ENCODE measurements at regions not wholly inside any gene's neighbourhood (a gene's known extent, or its start where the extent isn't known, plus 50 kb on each side); places are given as distances from the start of the nearest gene placed in this dataset.

DNA sequence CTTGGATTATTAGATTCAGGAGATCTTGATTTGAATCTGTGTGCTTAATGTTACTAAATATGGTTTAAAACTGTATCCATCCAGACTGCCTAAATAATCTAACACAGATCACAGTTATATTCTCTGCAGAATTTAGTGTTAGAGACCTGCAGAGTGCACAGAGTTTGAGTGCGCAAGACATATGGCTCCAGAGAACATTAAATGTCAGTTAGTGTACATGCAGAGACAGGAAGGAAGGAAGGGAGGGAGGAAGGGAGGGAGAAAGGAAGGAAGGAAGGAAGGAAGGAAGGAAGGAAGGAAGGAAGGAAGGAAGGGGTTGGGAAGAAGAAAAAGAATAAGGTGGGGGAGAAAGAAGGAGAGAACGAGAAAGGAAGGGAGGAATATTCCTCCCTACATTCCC, 210.0 kb upstream of the COX7C start:
- TF ChIP-seq, protein P1, sequence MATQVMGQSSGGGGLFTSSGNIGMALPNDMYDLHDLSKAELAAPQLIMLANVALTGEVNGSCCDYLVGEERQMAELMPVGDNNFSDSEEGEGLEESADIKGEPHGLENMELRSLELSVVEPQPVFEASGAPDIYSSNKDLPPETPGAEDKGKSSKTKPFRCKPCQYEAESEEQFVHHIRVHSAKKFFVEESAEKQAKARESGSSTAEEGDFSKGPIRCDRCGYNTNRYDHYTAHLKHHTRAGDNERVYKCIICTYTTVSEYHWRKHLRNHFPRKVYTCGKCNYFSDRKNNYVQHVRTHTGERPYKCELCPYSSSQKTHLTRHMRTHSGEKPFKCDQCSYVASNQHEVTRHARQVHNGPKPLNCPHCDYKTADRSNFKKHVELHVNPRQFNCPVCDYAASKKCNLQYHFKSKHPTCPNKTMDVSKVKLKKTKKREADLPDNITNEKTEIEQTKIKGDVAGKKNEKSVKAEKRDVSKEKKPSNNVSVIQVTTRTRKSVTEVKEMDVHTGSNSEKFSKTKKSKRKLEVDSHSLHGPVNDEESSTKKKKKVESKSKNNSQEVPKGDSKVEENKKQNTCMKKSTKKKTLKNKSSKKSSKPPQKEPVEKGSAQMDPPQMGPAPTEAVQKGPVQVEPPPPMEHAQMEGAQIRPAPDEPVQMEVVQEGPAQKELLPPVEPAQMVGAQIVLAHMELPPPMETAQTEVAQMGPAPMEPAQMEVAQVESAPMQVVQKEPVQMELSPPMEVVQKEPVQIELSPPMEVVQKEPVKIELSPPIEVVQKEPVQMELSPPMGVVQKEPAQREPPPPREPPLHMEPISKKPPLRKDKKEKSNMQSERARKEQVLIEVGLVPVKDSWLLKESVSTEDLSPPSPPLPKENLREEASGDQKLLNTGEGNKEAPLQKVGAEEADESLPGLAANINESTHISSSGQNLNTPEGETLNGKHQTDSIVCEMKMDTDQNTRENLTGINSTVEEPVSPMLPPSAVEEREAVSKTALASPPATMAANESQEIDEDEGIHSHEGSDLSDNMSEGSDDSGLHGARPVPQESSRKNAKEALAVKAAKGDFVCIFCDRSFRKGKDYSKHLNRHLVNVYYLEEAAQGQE (IDR thresholded peaks at IDR 0.05; ENCODE audit: borderline replicate concordance), result no peak
- TF ChIP-seq CTCF (IDR thresholded peaks at IDR 0.05; ENCODE audit: poor library complexity, severe bottlenecking) (no peak), SMC3 (conservative IDR thresholded peaks at IDR 0.05; ENCODE audit: poor library complexity) (no peak), POLR2AphosphoS5 (IDR thresholded peaks at IDR 0.05) (no peak), EZH2 (IDR thresholded peaks at IDR 0.05; ENCODE audit: borderline replicate concordance, insufficient read depth, low read length, poor library complexity, severe bottlenecking) (no peak), RAD21 (conservative IDR thresholded peaks at IDR 0.05) (no peak)

Measured in neural cell (in vitro differentiated cells).